Stomach smooth muscle (tissue), 2 donors: ENCODE measurements at regions not wholly inside any gene's neighbourhood (a gene's known extent, or its start where the extent isn't known, plus 50 kb on each side); places are given as distances from the start of the nearest gene placed in this dataset.
"Not testable (repeated sequence)": the region's sequence is repeated elsewhere in the genome, so short reads cannot be mapped to it uniquely, and the experiment has no call there.

Source experiments
- H3K27ac ChIP-seq: one replicate; pipeline ENCODE4 v1.7.0; 2013; ENCODE audit warnings: mild to moderate bottlenecking, low read length, inconsistent platforms
- H3K27me3 ChIP-seq, 2 donors: one replicate each; pipeline ENCODE4 v1.7.0; 2013; ENCODE audit warnings: low read length in 2 of 2; ENCODE audit not compliant: insufficient read depth in 2 of 2, control insufficient read depth in 1 of 2
- H3K36me3 ChIP-seq, 2 donors: one replicate each; pipeline ENCODE4 v1.7.0; 2013; ENCODE audit warnings: low read length in 2 of 2; ENCODE audit not compliant: control insufficient read depth in 2 of 2, insufficient read depth in 2 of 2
- H3K4me1 ChIP-seq: one replicate; pipeline ENCODE4 v1.7.0; 2013; ENCODE audit warnings: low read length; ENCODE audit not compliant: control insufficient read depth, insufficient read depth
- H3K4me3 ChIP-seq, 2 donors: one replicate each; pipeline ENCODE4 v1.7.0; 2013; ENCODE audit warnings: low read length in 2 of 2
- H3K9ac ChIP-seq, 2 donors: one replicate each; pipeline ENCODE4 v1.7.0; 2013; ENCODE audit warnings: low read length in 2 of 2, mild to moderate bottlenecking in 1 of 2
- H3K9me3 ChIP-seq, 2 donors: one replicate each; pipeline ENCODE4 v1.7.0; 2013; ENCODE audit warnings: low read length in 2 of 2; ENCODE audit not compliant: control insufficient read depth in 2 of 2
- donor health status: healthy.
- donor health status: Pancreatic carcinoma.

DNA sequence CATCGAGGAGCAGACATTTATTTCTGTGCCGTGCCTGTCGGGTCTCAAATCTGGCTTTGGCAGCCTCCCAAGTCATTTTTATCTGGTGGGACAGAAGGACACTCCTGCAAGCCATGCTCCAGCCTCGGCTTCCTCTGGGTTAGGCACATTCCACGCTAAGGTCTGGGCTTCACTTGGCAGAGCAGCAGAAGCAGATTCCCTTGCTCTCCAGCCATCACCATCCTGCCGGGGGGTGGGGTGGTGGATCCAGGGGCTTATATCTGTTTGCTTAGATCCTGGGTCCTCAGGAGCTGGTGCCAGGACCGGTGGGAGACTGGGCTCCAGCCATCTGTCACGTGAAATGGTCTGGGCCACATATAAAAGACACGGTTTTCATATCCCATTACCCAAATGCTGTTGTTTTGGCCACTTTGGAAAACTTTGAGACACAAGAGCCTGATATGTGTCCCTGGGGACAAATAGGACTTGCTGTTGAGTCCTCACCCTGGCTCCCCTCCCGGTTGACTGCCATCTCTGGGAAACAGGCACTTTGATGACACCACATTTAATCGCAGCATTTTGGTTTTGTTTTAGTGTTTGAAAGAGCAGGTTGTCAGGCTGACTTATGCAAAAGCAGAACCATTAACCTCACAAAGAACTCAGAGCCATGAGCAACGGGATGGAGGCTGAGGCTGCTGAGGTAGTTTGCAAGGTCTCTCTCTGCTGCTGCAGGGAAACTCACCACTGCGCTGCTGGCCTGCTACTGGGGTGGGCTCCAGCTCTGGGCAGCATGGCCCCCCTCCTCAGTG lies 69.6 kb upstream of the PRMT8 start:
- Histone ChIP-seq H3K27me3 (peaks cover 5 to 16% of the 10 kb centered on the region in 2 donors), H3K4me1 (no peaks in the 10 kb centered on the region), H3K4me3 (no peak overlapping the region), H3K9me3 (no peaks in the 10 kb centered on the region), H3K27ac (no peak overlapping the region), H3K36me3 (no peaks in the 10 kb centered on the region), H3K9ac (no peak overlapping the region)

DNA sequence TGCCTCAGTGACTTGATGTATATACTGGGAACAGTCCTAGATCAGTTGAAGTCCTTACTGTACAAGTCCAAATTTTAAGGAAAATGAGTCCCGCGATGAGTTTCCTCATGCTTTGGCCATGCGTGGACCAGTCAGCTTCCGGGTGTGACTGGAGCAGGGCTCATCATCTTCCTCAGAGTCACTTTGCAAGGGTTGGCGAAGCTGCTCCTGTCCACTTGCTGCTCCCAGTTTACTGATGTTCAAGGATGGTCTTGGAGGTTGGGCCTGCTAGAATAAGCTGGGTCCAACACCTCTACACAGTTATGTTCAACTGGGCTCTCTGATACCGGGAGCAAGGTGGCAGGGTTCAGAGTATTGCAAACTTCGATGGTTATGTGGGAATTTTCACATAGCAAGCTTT lies 66.2 kb upstream of the PRMT8 start:
- not testable (repeated sequence) for H3K9ac ChIP-seq, H3K4me3 ChIP-seq, H3K9me3 ChIP-seq, H3K4me1 ChIP-seq, H3K36me3 ChIP-seq, H3K27ac ChIP-seq
- H3K27me3 ChIP-seq, result peaks cover 5 to 12% of the 10 kb centered on the region in 2 donors

DNA sequence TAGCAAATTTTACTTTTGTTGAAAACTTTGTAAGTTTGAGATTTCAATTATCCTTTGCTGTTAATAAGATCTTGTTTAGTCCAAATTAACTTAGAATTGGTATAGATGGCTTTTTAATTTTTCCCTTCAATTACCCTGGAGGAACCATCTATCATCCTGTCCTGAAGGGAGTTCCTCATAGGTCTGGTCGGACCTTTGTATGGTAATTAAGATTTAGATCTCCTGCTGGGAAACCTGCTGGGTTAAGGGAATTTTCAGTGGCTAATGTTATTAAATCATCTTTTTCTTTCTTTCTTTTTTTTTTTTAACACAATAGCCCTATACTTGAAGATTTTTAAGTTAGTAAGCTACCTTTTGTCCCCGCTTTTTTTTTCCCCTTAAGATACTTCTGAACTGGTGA lies 63.0 kb upstream of the PRMT8 start:
- Histone ChIP-seq H3K9ac (no peak overlapping the region), H3K27ac (no peak overlapping the region), H3K4me3 (no peak overlapping the region), H3K27me3 (no peaks in the 10 kb centered on the region), H3K9me3 (no peaks in the 10 kb centered on the region), H3K36me3 (no peaks in the 10 kb centered on the region), H3K4me1 (no peaks in the 10 kb centered on the region)

DNA sequence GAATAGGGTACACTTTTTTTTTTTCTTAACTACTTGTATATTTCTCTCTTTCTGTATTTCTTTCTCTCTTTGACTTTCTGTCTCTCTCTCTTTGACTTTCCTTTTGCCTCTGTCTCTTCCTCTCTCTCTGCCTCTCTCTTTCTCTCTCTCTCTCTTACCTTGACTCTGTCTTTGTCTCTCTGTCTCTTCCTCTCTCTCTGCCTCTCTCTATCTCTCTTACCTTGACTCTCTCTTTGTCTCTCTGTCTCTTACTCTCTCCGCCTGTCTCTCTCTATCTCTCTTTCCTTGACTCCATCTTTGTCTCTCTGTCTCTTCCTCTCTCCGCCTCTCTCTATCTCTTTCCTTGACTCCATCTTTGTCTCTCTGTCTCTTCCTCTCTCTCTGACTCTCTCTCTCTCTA lies 62.4 kb upstream of the PRMT8 start:
- Histone ChIP-seq H3K27me3 (no peaks in the 10 kb centered on the region), H3K9me3 (no peaks in the 10 kb centered on the region), H3K27ac (no peak overlapping the region), H3K36me3 (no peaks in the 10 kb centered on the region), H3K4me1 (no peaks in the 10 kb centered on the region), H3K4me3 (no peak overlapping the region), H3K9ac (no peak overlapping the region)

DNA sequence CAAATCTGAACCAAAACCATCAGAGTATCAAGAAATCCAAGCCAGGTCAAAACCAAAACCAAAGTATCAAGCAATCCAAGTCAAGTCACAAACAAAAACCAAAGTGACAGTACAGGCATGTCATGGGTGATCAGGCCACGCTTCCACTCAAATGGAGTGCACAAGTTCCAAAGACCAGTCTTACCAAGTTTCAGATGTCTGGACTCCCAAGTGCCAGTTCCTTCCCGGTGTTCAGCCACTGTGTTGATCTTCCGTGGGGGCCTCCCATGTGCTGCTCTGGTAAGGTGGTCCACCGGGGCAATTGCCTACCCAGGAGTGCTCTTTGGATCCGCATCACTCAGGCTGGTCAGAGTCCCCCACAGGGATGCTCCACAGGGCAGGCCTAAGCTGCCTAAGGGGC lies 61.5 kb upstream of the PRMT8 start:
- H3K9ac ChIP-seq, H3K4me3 ChIP-seq, H3K36me3 ChIP-seq, H3K4me1 ChIP-seq, H3K27ac ChIP-seq, H3K27me3 ChIP-seq, H3K9me3 ChIP-seq: not testable (repeated sequence)

DNA sequence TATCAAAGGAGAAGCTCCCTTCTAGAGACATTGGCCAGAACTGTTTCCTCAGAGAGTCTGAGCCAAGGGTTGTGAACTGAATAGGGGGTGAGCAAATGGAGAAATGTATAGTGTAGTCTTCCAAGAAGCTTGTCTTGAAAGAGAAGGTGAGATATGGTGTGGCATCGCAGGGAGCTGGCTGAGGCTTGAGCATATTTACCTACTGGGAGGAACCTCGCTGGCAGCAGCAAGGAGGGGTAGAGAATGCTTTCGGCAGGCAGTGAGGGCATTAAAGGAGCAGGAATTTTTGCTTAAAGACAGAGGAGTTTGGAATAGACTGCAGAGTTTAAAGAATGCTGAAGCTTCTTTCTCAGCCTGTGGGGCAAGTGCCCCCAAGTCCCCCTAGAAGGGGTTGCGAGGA lies 59.3 kb upstream of the PRMT8 start:
- Histone ChIP-seq H3K4me1 (no peaks in the 10 kb centered on the region), H3K36me3 (no peaks in the 10 kb centered on the region), H3K27me3 (no peaks in the 10 kb centered on the region), H3K9ac (no peak overlapping the region), H3K9me3 (no peaks in the 10 kb centered on the region), H3K27ac (no peak overlapping the region), H3K4me3 (no peak overlapping the region)

DNA sequence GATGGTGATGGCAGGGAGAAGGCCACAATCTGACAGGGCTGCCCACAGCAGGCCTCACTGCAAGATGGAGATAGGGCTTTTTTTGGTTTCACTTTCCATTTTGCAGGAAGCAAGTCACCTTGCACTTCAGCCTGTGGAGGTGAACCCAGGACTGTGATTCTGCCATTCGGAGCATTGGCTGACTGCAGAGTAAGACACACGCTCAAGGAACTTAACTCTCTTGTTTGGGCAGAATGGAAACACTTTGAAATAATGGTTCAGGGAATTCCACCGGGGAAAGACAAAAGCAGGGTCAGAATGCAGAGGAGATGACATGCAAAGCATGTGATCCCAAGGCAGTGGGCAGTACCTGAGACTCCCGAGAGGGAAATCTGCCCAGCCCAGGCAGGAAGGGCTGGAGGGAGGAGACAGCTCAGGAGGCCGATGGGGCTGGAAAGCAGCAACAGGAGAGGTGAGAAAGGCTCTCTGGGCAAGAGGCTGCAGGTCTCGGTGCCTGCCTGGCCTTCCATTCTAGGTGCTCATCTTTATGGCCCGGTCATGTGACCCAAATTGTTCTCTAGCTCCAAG lies 58.7 kb upstream of the PRMT8 start:
- Histone ChIP-seq H3K4me3 (no peak overlapping the region), H3K27ac (no peak overlapping the region), H3K9ac (no peak overlapping the region), H3K4me1 (no peaks in the 10 kb centered on the region), H3K36me3 (no peaks in the 10 kb centered on the region), H3K27me3 (no peaks in the 10 kb centered on the region), H3K9me3 (no peaks in the 10 kb centered on the region)

DNA sequence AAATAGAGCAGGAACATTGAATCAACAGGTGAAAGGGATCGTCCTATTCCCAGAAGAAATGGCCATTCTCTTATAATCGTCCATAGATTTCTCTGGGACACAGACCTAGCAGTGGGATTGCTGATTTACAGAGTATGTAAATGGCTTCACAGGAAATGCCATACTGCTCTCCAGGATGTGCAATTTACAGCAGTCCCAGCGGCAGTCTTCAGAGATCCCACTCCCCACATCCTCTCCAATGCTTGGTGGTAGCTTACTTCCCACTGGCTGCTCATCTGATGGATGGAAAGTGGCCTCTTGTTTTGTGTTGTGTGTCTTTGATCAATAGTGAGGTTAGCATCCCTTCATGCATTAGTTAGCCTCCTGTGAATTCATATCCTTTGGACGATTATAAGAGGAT lies 58.1 kb upstream of the PRMT8 start:
- Histone ChIP-seq H3K4me3 (no peak overlapping the region), H3K27ac (no peak overlapping the region), H3K36me3 (no peaks in the 10 kb centered on the region), H3K9me3 (no peaks in the 10 kb centered on the region), H3K4me1 (no peaks in the 10 kb centered on the region), H3K9ac (no peak overlapping the region), H3K27me3 (no peaks in the 10 kb centered on the region)

DNA sequence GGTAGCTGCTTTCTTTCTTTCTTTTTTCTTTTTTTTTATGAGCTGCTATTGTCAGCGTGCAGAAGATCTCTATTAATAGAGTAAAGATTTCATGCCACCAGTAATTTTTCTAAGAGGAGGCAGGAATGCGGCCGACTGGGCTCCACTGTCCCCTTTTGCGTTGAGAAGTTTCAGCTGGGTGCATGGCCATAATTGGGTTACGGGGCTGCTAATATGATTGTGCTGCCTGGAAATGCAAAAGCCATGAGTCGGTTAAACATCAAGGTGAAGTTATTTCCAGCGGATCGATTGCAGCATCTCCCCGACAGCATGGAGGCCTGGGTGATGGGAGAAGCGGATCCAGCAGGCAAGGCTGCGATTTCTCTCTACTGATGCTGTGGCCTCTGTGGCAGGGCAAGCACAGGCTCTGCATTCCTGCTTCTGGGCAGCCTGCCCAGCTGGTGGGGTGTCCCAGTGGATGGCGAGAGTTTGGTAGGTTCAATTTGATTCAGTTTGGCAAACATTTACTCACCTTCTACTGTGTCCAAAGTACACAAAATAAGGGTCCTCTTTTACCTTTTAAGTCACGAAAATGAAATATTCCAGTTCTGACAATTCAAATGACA lies 54.4 kb upstream of the PRMT8 start:
- Histone ChIP-seq H3K9ac (no peak overlapping the region), H3K9me3 (no peaks in the 10 kb centered on the region), H3K27ac (no peak overlapping the region), H3K4me1 (no peaks in the 10 kb centered on the region), H3K36me3 (no peaks in the 10 kb centered on the region), H3K4me3 (no peak overlapping the region), H3K27me3 (no peaks in the 10 kb centered on the region)

DNA sequence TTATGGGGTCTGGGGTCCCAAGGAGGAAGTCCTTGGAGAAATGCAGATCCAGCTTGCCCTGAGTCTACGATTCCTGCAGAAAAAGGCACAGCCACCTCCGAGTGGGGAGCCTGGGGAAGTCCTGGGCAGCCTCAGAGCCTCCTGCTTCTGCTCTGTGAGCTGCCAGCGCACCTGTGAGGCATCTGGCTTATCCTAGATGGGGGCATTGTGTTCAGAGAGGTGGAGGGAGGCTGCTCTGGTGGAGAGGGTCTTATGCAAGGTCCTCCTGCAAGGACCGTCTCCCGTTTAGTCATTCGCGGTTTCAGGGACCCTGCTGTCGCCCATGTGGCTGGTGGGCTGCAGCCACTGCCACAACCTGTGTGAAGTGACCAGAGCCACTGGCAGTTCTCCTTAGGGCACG lies 53.0 kb upstream of the PRMT8 start:
- Histone ChIP-seq H3K27ac (no peak overlapping the region), H3K36me3 (no peaks in the 10 kb centered on the region), H3K9ac (no peak overlapping the region), H3K4me3 (no peak overlapping the region), H3K4me1 (no peaks in the 10 kb centered on the region), H3K27me3 (no peaks in the 10 kb centered on the region), H3K9me3 (no peaks in the 10 kb centered on the region)

DNA sequence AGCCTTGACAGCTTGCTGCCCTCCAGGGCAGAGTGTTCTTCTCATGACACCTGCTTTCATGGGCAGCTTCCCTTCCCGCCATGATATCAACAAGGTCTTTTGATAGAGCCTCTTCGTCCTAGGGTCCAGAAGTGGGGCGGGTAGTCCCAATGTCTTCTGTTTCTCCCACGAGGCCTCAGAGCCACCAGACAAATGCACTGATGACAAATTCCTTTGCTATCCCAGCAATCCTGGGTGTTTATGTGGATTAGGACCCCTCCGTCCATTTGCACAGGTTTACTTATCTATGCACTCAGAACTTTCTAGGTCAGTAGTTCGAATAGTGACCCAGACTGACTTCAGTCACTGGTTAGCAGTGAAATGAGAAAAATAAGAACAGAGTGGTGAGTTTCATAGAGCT lies 52.6 kb upstream of the PRMT8 start:
- Histone ChIP-seq H3K36me3 (no peaks in the 10 kb centered on the region), H3K4me1 (no peaks in the 10 kb centered on the region), H3K27me3 (no peaks in the 10 kb centered on the region), H3K4me3 (no peak overlapping the region), H3K9me3 (no peaks in the 10 kb centered on the region), H3K9ac (no peak overlapping the region), H3K27ac (no peak overlapping the region)
